Upper lobe of right lung (tissue), 1 donor: ENCODE measurements at regions not wholly inside any gene's neighbourhood (a gene's known extent, or its start where the extent isn't known, plus 50 kb on each side); places are given as distances from the start of the nearest gene placed in this dataset.

ENCODE experiments used
- ATAC-seq: fragments of 200-7000 bp; cut with Tn5 transposase; one replicate; pipeline ENCODE4 v1.9.1; 2020; ENCODE audit warnings: mild to moderate bottlenecking, moderate library complexity
- DNase-seq: peaks from one replicate; pipeline ENCODE4 v3.0.0-alpha.2; 2020
- H3K27ac ChIP-seq: fragments of 200-600 bp; one replicate; pipeline ENCODE4 v1.8.0; 2022
- H3K27me3 ChIP-seq: fragments of 200-600 bp; one replicate; pipeline ENCODE4 v1.8.0; 2022; ENCODE audit warnings: mild to moderate bottlenecking
- H3K36me3 ChIP-seq: fragments of 200-600 bp; one replicate; pipeline ENCODE4 v1.8.0; 2022
- H3K4me1 ChIP-seq: fragments of 200-600 bp; one replicate; pipeline ENCODE4 v1.8.0; 2022
- H3K4me3 ChIP-seq: fragments of 200-600 bp; one replicate; pipeline ENCODE4 v1.8.0; 2022; ENCODE audit warnings: mild to moderate bottlenecking
- H3K9me3 ChIP-seq: fragments of 200-600 bp; one replicate; pipeline ENCODE4 v1.8.0; 2022
- CTCF ChIP-seq: fragments of 200-600 bp; IDR thresholded peaks from one replicate; pipeline ENCODE4 v1.8.0; 2022; ENCODE audit warnings: antibody characterized with exemption
- intact Hi-C: fragments of 100-400 bp; cut with DNase I; formaldehyde crosslinking; loops from one replicate; pipeline ENCODE4 v1.11.0; 2022
- donor health status: DM: no; HTN: yes; CAD: no; lungs with severe emphysema.

- TF ChIP-seq CTCF = no peak
- ATAC-seq (no peak), DNase-seq (no peak)
- intact Hi-C loops = no loop called here
- Histone ChIP-seq H3K27me3 (no peaks in the 10 kb centered on the region), H3K4me1 (no peaks in the 10 kb centered on the region), H3K4me3 (no peak overlapping the region), H3K9me3 (no peaks in the 10 kb centered on the region), H3K27ac (no peak overlapping the region), H3K36me3 (no peaks in the 10 kb centered on the region)
These were observed 171.1 kb upstream of the IRX6 start for GRCh38 chr16:55152875-55153390.

DNA sequence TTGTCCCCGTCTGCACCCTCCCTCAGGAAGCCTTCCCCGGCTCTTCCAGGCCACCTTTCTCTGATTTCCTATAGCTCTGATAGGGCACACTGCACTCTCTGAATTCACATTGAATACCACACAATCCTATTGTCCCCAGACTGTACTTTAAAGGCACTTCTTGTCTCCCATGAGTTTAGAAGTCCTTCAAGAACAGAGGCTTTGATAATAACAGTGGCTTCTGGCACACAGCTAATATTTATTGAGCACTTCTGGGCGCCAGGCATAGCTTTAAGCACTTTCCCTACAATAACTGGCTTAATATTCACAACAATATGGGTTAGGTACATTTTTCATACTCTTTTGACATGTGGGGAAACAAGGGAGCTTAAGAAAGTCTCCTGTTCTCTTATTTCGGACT is 169.7 kb upstream of the IRX6 start:
- peak; percentile 79 for ATAC-seq

DNA sequence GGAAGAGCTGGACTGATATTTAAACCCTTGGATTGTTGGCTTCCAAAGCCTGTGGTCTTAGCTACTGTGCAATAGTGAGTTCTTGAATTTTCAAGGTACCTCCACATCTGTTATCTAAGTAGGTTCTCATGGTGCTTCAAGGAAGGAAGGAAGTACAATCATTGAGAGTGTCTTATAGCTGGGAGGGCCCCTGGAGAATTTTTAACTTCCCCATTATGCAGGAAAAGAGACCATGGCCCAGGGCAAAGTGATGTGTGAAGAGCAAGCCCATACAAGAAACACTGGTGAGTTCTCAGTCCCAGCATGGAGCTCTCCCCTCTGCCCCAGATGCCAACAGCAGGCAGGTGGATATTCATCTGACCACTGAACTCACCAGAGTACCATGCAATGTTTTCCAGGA is 169.0 kb upstream of the IRX6 start:
- no peak overlapping the region for H3K27ac ChIP-seq
- H3K4me3 ChIP-seq = no peak overlapping the region
- no peak for ATAC-seq
- no peaks in the 10 kb centered on the region for H3K9me3 ChIP-seq
- intact Hi-C loops = no loop called here
- DNase-seq = no peak
- no peak for TF ChIP-seq CTCF
- no peaks in the 10 kb centered on the region for H3K27me3 ChIP-seq
- no peaks in the 10 kb centered on the region for H3K4me1 ChIP-seq
- no peaks in the 10 kb centered on the region for H3K36me3 ChIP-seq

More for the DNA sequence above, 169.7 kb upstream of the IRX6 start:
- no peak overlapping the region for H3K27ac ChIP-seq
- no peak overlapping the region for H3K4me3 ChIP-seq
- intact Hi-C loops = no loop called here
- TF ChIP-seq CTCF = no peak
- H3K27me3 ChIP-seq = no peaks in the 10 kb centered on the region
- no peaks in the 10 kb centered on the region for H3K36me3 ChIP-seq
- DNase-seq = no peak
- H3K4me1 ChIP-seq = no peaks in the 10 kb centered on the region
- H3K9me3 ChIP-seq = no peaks in the 10 kb centered on the region

- no peaks in the 10 kb centered on the region for H3K36me3 ChIP-seq
- no peak overlapping the region for H3K27ac ChIP-seq
- no peaks in the 10 kb centered on the region for H3K27me3 ChIP-seq
- DNase-seq (no peak), ATAC-seq (no peak)
- H3K9me3 ChIP-seq = no peaks in the 10 kb centered on the region
- no peak for TF ChIP-seq CTCF
- intact Hi-C loops = no loop called here
- H3K4me3 ChIP-seq = no peak overlapping the region
- no peaks in the 10 kb centered on the region for H3K4me1 ChIP-seq
These were observed 168.2 kb upstream of the IRX6 start for GRCh38 chr16:55155815-55156214.

DNA sequence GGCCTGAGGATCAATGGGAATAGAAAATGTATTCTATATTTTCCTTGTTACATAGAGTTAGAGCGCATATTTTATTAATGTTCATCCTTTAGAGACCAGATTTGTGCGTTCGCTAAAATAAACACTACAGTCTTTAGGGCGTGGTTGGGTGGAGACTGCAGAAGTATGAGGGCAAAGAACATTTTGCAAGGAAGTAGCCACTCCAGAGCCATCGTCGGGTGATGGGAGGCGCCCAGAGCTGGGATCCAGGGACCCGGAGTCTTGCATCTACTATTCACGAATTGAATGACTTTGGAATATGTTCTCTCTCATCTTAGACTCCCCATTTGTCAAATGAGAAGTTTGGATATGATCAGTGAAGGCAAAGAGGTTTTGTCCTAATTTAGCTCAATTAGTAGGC is 154.2 kb upstream of the IRX6 start:
- Histone ChIP-seq H3K4me3 (no peak overlapping the region), H3K9me3 (no peaks in the 10 kb centered on the region), H3K27me3 (no peaks in the 10 kb centered on the region), H3K27ac (no peak overlapping the region), H3K36me3 (no peaks in the 10 kb centered on the region), H3K4me1 (no peaks in the 10 kb centered on the region)
- ATAC-seq (peak; percentile 82), DNase-seq (no peak)
- intact Hi-C loops = no loop called here
- TF ChIP-seq CTCF = no peak

- Histone ChIP-seq H3K4me1 (no peaks in the 10 kb centered on the region), H3K36me3 (no peaks in the 10 kb centered on the region), H3K27ac (no peak overlapping the region), H3K27me3 (no peaks in the 10 kb centered on the region), H3K4me3 (no peak overlapping the region), H3K9me3 (no peaks in the 10 kb centered on the region)
- TF ChIP-seq CTCF = no peak
- intact Hi-C loops = no loop called here
- ATAC-seq (no peak), DNase-seq (no peak)
These were observed 152.8 kb upstream of the IRX6 start for GRCh38 chr16:55171241-55171640.
